Hepatocyte (in vitro differentiated cells): ENCODE measurements at regions not wholly inside any gene's neighbourhood (a gene's known extent, or its start where the extent isn't known, plus 50 kb on each side); places are given as distances from the start of the nearest gene placed in this dataset.
A peak's percentile ranks its signal among the peaks of the same experiment; 100 is the strongest.

Experiments used
- DNase-seq: peaks from one replicate; pipeline ENCODE4 v3.0.0-alpha.2; 2016; ENCODE audit warnings: low spot score
- H2AFZ ChIP-seq: fragments of 200-600 bp; sonication (generic); 2 replicates; pipeline ENCODE4 v1.6.0; 2016; ENCODE audit warnings: antibody characterized with exemption, mild to moderate bottlenecking
- H3K27ac ChIP-seq: fragments of 200-600 bp; sonication (generic); 2 replicates; pipeline ENCODE4 v1.5.1; 2016; ENCODE audit warnings: mild to moderate bottlenecking
- H3K27me3 ChIP-seq: fragments of 200-600 bp; sonication (generic); 2 replicates; pipeline ENCODE4 v1.6.1; 2016
- H3K36me3 ChIP-seq: fragments of 200-600 bp; sonication (generic); replicated peaks from 2 replicates; pipeline ENCODE4 v1.5.1; 2016; ENCODE audit warnings: low read depth; ENCODE audit not compliant: insufficient read depth
- H3K4me1 ChIP-seq: fragments of 200-600 bp; sonication (generic); 2 replicates; pipeline ENCODE4 v1.5.1; 2016; ENCODE audit warnings: mild to moderate bottlenecking, moderate library complexity; ENCODE audit not compliant: insufficient read depth
- H3K4me2 ChIP-seq: fragments of 200-600 bp; sonication (generic); 2 replicates; pipeline ENCODE4 v1.6.0; 2016
- H3K4me3 ChIP-seq: fragments of 200-600 bp; sonication (generic); 2 replicates; pipeline ENCODE4 v1.5.1; 2016; ENCODE audit warnings: mild to moderate bottlenecking
- H3K79me2 ChIP-seq: fragments of 200-600 bp; sonication (generic); 2 replicates; pipeline ENCODE4 v1.6.0; 2017; ENCODE audit warnings: mild to moderate bottlenecking
- H3K9me2 ChIP-seq: fragments of 200-600 bp; sonication (generic); replicated peaks from 2 replicates; pipeline ENCODE4 v1.6.0; 2017; ENCODE audit warnings: mild to moderate bottlenecking; ENCODE audit not compliant: insufficient read depth
- H3K9me3 ChIP-seq: fragments of 200-600 bp; sonication (generic); 2 replicates; pipeline ENCODE4 v1.5.1; 2016; ENCODE audit warnings: low read depth, mild to moderate bottlenecking
- H4K20me1 ChIP-seq: fragments of 200-600 bp; sonication (generic); 2 replicates; pipeline ENCODE4 v1.6.0; 2016; ENCODE audit warnings: mild to moderate bottlenecking; ENCODE audit not compliant: insufficient read depth, poor library complexity, severe bottlenecking
- CTCF ChIP-seq: fragments of 200-600 bp; sonication (generic); IDR thresholded peaks from 2 replicates; pipeline ENCODE4 v1.5.1; 2016; ENCODE audit warnings: antibody characterized with exemption, mild to moderate bottlenecking; ENCODE audit not compliant: poor library complexity
- EZH2 ChIP-seq: fragments of 200-600 bp; sonication (generic); IDR thresholded peaks from 2 replicates; pipeline ENCODE4 v1.6.1; 2016; ENCODE audit warnings: antibody characterized with exemption, mild to moderate bottlenecking, borderline replicate concordance
- EZH2phosphoT487 ChIP-seq: fragments of 200-600 bp; sonication (generic); IDR thresholded peaks from one replicate; pipeline ENCODE4 v1.6.1; 2018; ENCODE audit warnings: antibody characterized with exemption, mild to moderate bottlenecking, low read depth, moderate library complexity; ENCODE audit not compliant: unreplicated experiment, severe bottlenecking
- WGBS: methylation state at CpG from one replicate; pipeline ENCODE4 v1.1.6; 2016; ENCODE audit warnings: low lambda C conversion rate; ENCODE audit errors: missing lambda C conversion rate; 5-methylcytosine and 5-hydroxymethylcytosine counted together

- no peaks in the 10 kb centered on the region for H3K9me2 ChIP-seq
- H3K4me3 ChIP-seq: no peak overlapping the region
- H3K4me2 ChIP-seq: no peak overlapping the region
- no peaks in the 10 kb centered on the region for H3K9me3 ChIP-seq
- no peaks in the 10 kb centered on the region for H4K20me1 ChIP-seq
- no peak overlapping the region for H3K27ac ChIP-seq
- peak; percentile 14 for DNase-seq
- no peaks in the 10 kb centered on the region for H3K27me3 ChIP-seq
- 66% methylated on average over 9 of the region's 9 CpGs for whole genome bisulfite sequencing
- H3K79me2 ChIP-seq: no peaks in the 10 kb centered on the region
- no peaks in the 10 kb centered on the region for H3K4me1 ChIP-seq
- no peaks in the 10 kb centered on the region for H3K36me3 ChIP-seq
- H2AFZ ChIP-seq: no peak overlapping the region
- TF ChIP-seq EZH2phosphoT487: no peak
- TF ChIP-seq CTCF: no peak
- no peak for TF ChIP-seq EZH2
These were observed 879.7 kb upstream of the EEF2KMT start for GRCh38 chr16:5977329-5977728.

DNA sequence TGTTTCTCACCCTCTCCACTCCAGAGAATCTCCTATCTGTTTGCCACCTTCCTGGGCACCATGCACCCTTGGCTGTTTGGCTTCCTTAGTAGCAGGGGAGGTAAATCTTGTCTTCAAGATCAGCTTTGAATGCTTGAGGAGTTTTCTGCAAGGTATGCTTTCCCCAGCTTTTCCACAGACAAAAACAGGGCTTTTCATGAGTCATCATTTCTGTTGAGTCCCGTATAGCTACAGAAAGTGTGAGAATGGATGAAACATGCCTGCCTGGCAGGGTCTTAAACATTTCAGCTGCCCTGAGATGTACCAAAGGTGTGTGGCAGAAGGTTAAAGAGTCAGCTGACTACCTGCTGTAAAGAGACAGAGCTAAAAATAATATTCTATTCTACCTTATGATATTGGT lies 875.2 kb upstream of the EEF2KMT start:
- Histone ChIP-seq H3K9me2 (no peaks in the 10 kb centered on the region), H3K4me1 (no peaks in the 10 kb centered on the region), H3K36me3 (no peaks in the 10 kb centered on the region), H4K20me1 (no peaks in the 10 kb centered on the region), H2AFZ (no peak overlapping the region), H3K9me3 (no peaks in the 10 kb centered on the region), H3K79me2 (no peaks in the 10 kb centered on the region), H3K4me3 (no peak overlapping the region), H3K27me3 (no peaks in the 10 kb centered on the region), H3K27ac (no peak overlapping the region), H3K4me2 (no peak overlapping the region)
- DNase-seq: no peak
- TF ChIP-seq EZH2phosphoT487: no peak
- no peak for TF ChIP-seq CTCF
- no peak for TF ChIP-seq EZH2
- WGBS: 75% methylated on average over 1 of the region's 1 CpG

GRCh38 chr16:5971924-5972323 lies 874.3 kb upstream of the EEF2KMT start:
- H3K4me3 ChIP-seq: no peak overlapping the region
- no peak for DNase-seq
- WGBS: 84% methylated on average over 2 of the region's 2 CpGs

More at GRCh38 chr16:5971924-5972323, 874.3 kb upstream of the EEF2KMT start:
- H3K27ac ChIP-seq: no peak overlapping the region
- H3K79me2 ChIP-seq: no peaks in the 10 kb centered on the region
- no peaks in the 10 kb centered on the region for H3K27me3 ChIP-seq
- no peak overlapping the region for H2AFZ ChIP-seq
- H3K9me3 ChIP-seq: no peaks in the 10 kb centered on the region
- no peak overlapping the region for H3K4me2 ChIP-seq
- no peaks in the 10 kb centered on the region for H3K9me2 ChIP-seq
- no peaks in the 10 kb centered on the region for H3K4me1 ChIP-seq
- no peaks in the 10 kb centered on the region for H3K36me3 ChIP-seq
- TF ChIP-seq EZH2phosphoT487 (no peak), CTCF (no peak), EZH2 (no peak)
- no peaks in the 10 kb centered on the region for H4K20me1 ChIP-seq
